ENCODE measurements at regions not wholly inside any gene's neighbourhood (a gene's known extent, or its start where the extent isn't known, plus 50 kb on each side); places are given as distances from the start of the nearest gene placed in this dataset.

DNA sequence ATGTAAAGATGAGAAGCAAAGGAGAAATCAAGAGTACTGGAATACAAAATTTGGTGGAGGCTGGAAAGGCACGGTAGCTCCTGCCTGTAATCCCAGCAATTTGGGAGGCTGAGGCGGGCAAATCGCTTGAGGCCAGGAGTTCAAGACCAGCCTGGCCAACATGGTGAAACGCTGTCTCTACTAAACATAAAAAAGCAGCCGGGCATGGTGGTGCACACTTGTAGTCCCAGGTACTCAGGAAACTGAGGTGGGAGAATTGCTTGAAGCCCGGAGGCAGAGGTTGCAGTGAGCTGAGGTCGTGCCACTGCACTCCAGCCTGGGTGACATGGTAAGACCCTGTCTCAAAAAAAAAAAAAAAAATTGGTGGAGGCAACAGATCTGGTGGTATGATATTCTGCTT lies 1086.0 kb downstream of the NLGN4X start:
- DNase-seq (ENCODE audit: extremely low read depth, insufficient read length), result no peak
- Histone ChIP-seq H3K36me3 (ENCODE audit: control insufficient read depth, insufficient read depth, low read length) (no peaks in the 10 kb centered on the region), H3K4me3 (replicated peaks; ENCODE audit: low read depth, low read length) (no peak overlapping the region), H3K27me3 (replicated peaks; ENCODE audit: control insufficient read depth, insufficient read depth, low read length) (no peaks in the 10 kb centered on the region)
- TF ChIP-seq, protein P1, sequence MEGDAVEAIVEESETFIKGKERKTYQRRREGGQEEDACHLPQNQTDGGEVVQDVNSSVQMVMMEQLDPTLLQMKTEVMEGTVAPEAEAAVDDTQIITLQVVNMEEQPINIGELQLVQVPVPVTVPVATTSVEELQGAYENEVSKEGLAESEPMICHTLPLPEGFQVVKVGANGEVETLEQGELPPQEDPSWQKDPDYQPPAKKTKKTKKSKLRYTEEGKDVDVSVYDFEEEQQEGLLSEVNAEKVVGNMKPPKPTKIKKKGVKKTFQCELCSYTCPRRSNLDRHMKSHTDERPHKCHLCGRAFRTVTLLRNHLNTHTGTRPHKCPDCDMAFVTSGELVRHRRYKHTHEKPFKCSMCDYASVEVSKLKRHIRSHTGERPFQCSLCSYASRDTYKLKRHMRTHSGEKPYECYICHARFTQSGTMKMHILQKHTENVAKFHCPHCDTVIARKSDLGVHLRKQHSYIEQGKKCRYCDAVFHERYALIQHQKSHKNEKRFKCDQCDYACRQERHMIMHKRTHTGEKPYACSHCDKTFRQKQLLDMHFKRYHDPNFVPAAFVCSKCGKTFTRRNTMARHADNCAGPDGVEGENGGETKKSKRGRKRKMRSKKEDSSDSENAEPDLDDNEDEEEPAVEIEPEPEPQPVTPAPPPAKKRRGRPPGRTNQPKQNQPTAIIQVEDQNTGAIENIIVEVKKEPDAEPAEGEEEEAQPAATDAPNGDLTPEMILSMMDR (IDR thresholded peaks at IDR 0.05; ENCODE audit: insufficient read depth, low read length, poor library complexity, severe bottlenecking), result no peak

DNA sequence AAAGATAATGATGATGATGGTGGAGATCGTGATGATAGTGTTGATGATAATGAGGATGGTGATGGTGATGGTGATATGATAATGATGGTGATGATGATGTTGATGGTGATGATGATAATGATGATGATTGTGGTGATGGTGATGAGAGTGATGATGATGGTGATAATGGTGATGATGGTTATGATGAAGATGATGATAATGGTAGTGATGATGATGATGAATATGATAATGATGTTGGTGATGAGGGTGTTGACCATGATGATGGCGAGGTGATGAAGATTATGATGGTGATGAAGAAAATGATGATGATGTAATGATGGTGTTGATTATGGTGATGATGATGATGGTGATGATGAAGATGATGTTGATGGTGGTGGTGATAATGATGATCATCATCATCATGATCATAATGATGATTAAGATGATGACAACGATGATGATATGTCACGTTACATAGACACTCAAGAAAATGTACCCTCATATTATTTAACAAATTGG lies 1106.4 kb downstream of the NLGN4X start:
- no peaks in the 10 kb centered on the region for H3K27me3 ChIP-seq (replicated peaks; ENCODE audit: control insufficient read depth, insufficient read depth, low read length)
- TF ChIP-seq, protein P1 (IDR thresholded peaks at IDR 0.05; ENCODE audit: insufficient read depth, low read length, poor library complexity, severe bottlenecking), result no peak
- H3K36me3 ChIP-seq (ENCODE audit: control insufficient read depth, insufficient read depth, low read length), result no peaks in the 10 kb centered on the region
- H3K4me3 ChIP-seq (replicated peaks; ENCODE audit: low read depth, low read length), result no peak overlapping the region
- no peak for DNase-seq (ENCODE audit: extremely low read depth, insufficient read length)

DNA sequence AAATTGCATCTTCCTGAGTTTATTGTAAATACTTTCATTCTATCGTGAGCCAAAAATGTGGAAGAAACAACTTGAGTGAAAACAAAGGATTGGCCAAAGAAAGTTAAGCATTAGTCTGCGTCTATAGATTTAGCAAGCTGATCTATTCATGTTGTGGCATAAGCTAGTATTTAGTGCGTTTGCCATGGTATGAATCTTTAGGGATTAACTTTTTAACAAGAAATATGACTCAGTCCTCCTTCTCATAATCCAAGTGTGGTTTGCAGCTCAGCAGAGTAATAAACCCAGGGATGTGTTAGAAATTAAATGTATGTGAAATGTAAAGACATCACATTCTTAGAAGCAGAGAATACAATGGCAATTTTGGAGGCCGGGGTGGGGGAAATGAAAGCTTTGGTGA lies 1110.9 kb downstream of the NLGN4X start:
- H3K36me3 ChIP-seq (ENCODE audit: control insufficient read depth, insufficient read depth, low read length), result no peaks in the 10 kb centered on the region
- no peaks in the 10 kb centered on the region for H3K27me3 ChIP-seq (replicated peaks; ENCODE audit: control insufficient read depth, insufficient read depth, low read length)
- no peak overlapping the region for H3K4me3 ChIP-seq (replicated peaks; ENCODE audit: low read depth, low read length)
- no peak for DNase-seq (ENCODE audit: extremely low read depth, insufficient read length)
- TF ChIP-seq, protein P1 (IDR thresholded peaks at IDR 0.05; ENCODE audit: insufficient read depth, low read length, poor library complexity, severe bottlenecking), result no peak

DNA sequence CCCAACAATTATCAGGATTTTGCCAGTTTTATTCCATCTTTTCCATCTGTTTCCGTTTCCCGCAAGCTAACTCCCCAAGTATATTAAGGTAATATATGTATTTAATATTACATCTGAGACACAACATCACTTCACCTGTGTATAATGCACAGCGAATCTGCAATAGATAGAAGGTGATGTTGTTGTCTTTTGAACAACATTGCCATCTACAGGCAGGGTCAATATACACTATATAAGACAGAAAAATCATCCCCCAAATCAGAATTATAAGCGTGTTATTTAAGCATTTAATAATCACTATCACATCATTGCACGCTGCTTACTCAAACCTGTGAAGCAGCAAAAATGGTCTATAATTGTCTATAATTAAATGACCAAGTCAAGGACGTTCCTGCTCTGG lies 1115.5 kb downstream of the NLGN4X start:
- H3K4me3 ChIP-seq (replicated peaks; ENCODE audit: low read depth, low read length), result no peak overlapping the region
- H3K36me3 ChIP-seq (ENCODE audit: control insufficient read depth, insufficient read depth, low read length), result no peaks in the 10 kb centered on the region
- TF ChIP-seq, protein P1 (IDR thresholded peaks at IDR 0.05; ENCODE audit: insufficient read depth, low read length, poor library complexity, severe bottlenecking), result peak; percentile 12
- H3K27me3 ChIP-seq (replicated peaks; ENCODE audit: control insufficient read depth, insufficient read depth, low read length), result no peaks in the 10 kb centered on the region
- DNase-seq (ENCODE audit: extremely low read depth, insufficient read length), result no peak

DNA sequence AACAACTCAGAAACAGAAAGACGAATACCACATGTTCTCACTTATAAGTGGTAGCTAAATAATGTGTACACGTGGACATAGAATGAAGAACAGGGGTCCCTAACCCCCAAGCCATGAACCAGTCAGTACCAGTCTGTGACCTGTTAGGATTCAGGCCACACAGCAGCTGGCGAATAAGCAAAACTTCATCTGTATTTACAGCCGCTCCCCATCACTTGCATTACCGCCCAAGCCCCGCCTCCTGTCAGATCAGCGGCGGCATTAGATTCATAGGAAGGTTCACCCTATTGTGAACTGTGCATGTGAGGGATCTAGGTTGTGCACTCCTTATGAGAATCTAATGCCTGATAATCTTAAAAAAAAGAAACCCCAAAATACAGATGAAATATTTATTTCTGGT lies 1128.7 kb downstream of the NLGN4X start:
- H3K27me3 ChIP-seq (replicated peaks; ENCODE audit: control insufficient read depth, insufficient read depth, low read length), result no peaks in the 10 kb centered on the region
- DNase-seq (ENCODE audit: extremely low read depth, insufficient read length), result no peak
- no peaks in the 10 kb centered on the region for H3K36me3 ChIP-seq (ENCODE audit: control insufficient read depth, insufficient read depth, low read length)
- H3K4me3 ChIP-seq (replicated peaks; ENCODE audit: low read depth, low read length), result no peak overlapping the region
- TF ChIP-seq, protein P1 (IDR thresholded peaks at IDR 0.05; ENCODE audit: insufficient read depth, low read length, poor library complexity, severe bottlenecking), result no peak

DNA sequence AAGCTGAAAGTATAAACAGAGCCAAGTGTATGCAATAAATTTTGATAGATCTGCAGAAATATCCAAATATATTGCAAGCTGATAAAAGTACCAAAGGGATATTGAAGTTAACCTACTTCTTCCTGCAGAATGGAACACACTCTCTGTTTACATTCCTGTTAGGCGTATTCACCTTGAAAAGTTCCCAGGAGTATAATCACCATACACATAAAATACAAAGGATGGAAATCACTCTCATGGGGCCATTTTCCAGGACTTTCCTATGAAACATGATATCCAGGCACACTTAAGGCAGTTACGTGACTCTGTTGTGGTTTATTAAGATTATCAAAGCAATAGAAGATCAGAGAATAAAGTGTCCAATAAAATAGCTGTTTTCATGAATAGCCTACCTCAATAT lies 1142.3 kb downstream of the NLGN4X start:
- no peak for DNase-seq (ENCODE audit: extremely low read depth, insufficient read length)
- Histone ChIP-seq H3K36me3 (ENCODE audit: control insufficient read depth, insufficient read depth, low read length) (no peaks in the 10 kb centered on the region), H3K4me3 (replicated peaks; ENCODE audit: low read depth, low read length) (no peak overlapping the region), H3K27me3 (replicated peaks; ENCODE audit: control insufficient read depth, insufficient read depth, low read length) (no peaks in the 10 kb centered on the region)
- TF ChIP-seq, protein P1 (IDR thresholded peaks at IDR 0.05; ENCODE audit: insufficient read depth, low read length, poor library complexity, severe bottlenecking), result no peak

All from GM06990 (cell line).